ENCODE measurements at regions not wholly inside any gene's neighbourhood (a gene's known extent, or its start where the extent isn't known, plus 50 kb on each side); places are given as distances from the start of the nearest gene placed in this dataset.

- TF ChIP-seq SP1 (IDR thresholded peaks at IDR 0.05) (no peak), SUZ12 (IDR thresholded peaks at IDR 0.05) (no peak), FOXK2 (IDR thresholded peaks at IDR 0.05) (no peak), ZNF384 (IDR thresholded peaks at IDR 0.05) (no peak), CTBP1 (IDR thresholded peaks at IDR 0.05; ENCODE audit: borderline replicate concordance) (no peak), BHLHE40 (IDR thresholded peaks at IDR 0.05; ENCODE audit: borderline replicate concordance) (no peak), NFRKB (IDR thresholded peaks at IDR 0.05) (no peak), FOXA1 (IDR thresholded peaks at IDR 0.05) (no peak), HDGF (IDR thresholded peaks at IDR 0.05; ENCODE audit: borderline replicate concordance) (no peak), TARDBP (IDR thresholded peaks at IDR 0.05) (no peak), FOXM1 (IDR thresholded peaks at IDR 0.05; ENCODE audit: borderline replicate concordance) (no peak), L3MBTL2 (conservative IDR thresholded peaks at IDR 0.05) (no peak), ELF4 (IDR thresholded peaks at IDR 0.05) (no peak)
Observed at GRCh38 chr20:48552550-48552949, 275.2 kb downstream of the PREX1 start.

Measured in HEK293T (cell line).